ENCODE measurements at regions not wholly inside any gene's neighbourhood (a gene's known extent, or its start where the extent isn't known, plus 50 kb on each side); places are given as distances from the start of the nearest gene placed in this dataset.

GRCh38 chr4:164440199-164440598 is 313.7 kb upstream of the SMIM31 start:
- H3K27ac ChIP-seq = no peak overlapping the region
- H3K27me3 ChIP-seq = no peaks in the 10 kb centered on the region
- H3K4me3 ChIP-seq = no peak overlapping the region
- no peaks in the 10 kb centered on the region for H3K36me3 ChIP-seq
- intact Hi-C loops (cut with DNase I) = no loop called here
- no peak for TF ChIP-seq CTCF (IDR thresholded peaks at IDR 0.05)
- WGBS, 2 donors = 59 to 78% methylated on average over 1 of the region's 1 CpG
- no peaks in the 10 kb centered on the region for H3K9me3 ChIP-seq
- ATAC-seq = no peak
- H3K4me1 ChIP-seq = no peaks in the 10 kb centered on the region
- DNase-seq = no peak

GRCh38 chr4:164441109-164441508 is 312.8 kb upstream of the SMIM31 start:
- Histone ChIP-seq H3K4me1 (no peaks in the 10 kb centered on the region), H3K27ac (no peak overlapping the region), H3K4me3 (no peak overlapping the region), H3K27me3 (no peaks in the 10 kb centered on the region), H3K9me3 (no peaks in the 10 kb centered on the region), H3K36me3 (no peaks in the 10 kb centered on the region)
- intact Hi-C loops (cut with DNase I) = no loop called here
- no peak for TF ChIP-seq CTCF (IDR thresholded peaks at IDR 0.05)
- DNase-seq (no peak), ATAC-seq (no peak)
- WGBS, 2 donors = 91 to 93% methylated on average over 1 of the region's 1 CpG

GRCh38 chr4:164442180-164442579 is 311.8 kb upstream of the SMIM31 start:
- TF ChIP-seq CTCF (IDR thresholded peaks at IDR 0.05) = no peak
- intact Hi-C loops (cut with DNase I) = no loop called here
- H3K4me3 ChIP-seq = no peak overlapping the region
- DNase-seq = no peak
- 44 to 65% methylated on average over 3 of the region's 3 CpGs for WGBS, 2 donors
- no peaks in the 10 kb centered on the region for H3K36me3 ChIP-seq
- H3K4me1 ChIP-seq = no peaks in the 10 kb centered on the region
- no peak overlapping the region for H3K27ac ChIP-seq
- H3K9me3 ChIP-seq = no peaks in the 10 kb centered on the region
- ATAC-seq = no peak
- no peaks in the 10 kb centered on the region for H3K27me3 ChIP-seq

GRCh38 chr4:164446516-164446915 is 307.4 kb upstream of the SMIM31 start:
- no peaks in the 10 kb centered on the region for H3K27me3 ChIP-seq
- peaks cover 0 to under 1% (median 0%) of the 10 kb centered on the region in 11 donors for H3K9me3 ChIP-seq
- no peak overlapping the region for H3K4me3 ChIP-seq
- TF ChIP-seq CTCF (IDR thresholded peaks at IDR 0.05) = no peak
- no peaks in the 10 kb centered on the region for H3K4me1 ChIP-seq
- no peak overlapping the region for H3K27ac ChIP-seq
- no peaks in the 10 kb centered on the region for H3K36me3 ChIP-seq
- no peak for DNase-seq
- intact Hi-C loops (cut with DNase I) = no loop called here
- no peak for ATAC-seq

- TF ChIP-seq CTCF (IDR thresholded peaks at IDR 0.05) = no peak
- Histone ChIP-seq H3K27me3 (no peaks in the 10 kb centered on the region), H3K9me3 (peaks cover 0 to 27% (median 0%) of the 10 kb centered on the region in 11 donors), H3K4me1 (no peaks in the 10 kb centered on the region), H3K36me3 (no peaks in the 10 kb centered on the region), H3K4me3 (no peak overlapping the region), H3K27ac (no peak overlapping the region)
- intact Hi-C loops (cut with DNase I) = no loop called here
- DNase-seq = no peak
- WGBS, 2 donors = 55 to 56% methylated on average over 2 of the region's 2 CpGs
- ATAC-seq = no peak
Observed at GRCh38 chr4:164461901-164462300, 292.0 kb upstream of the SMIM31 start.
